ENCODE measurements at regions not wholly inside any gene's neighbourhood (a gene's known extent, or its start where the extent isn't known, plus 50 kb on each side); places are given as distances from the start of the nearest gene placed in this dataset.

DNA sequence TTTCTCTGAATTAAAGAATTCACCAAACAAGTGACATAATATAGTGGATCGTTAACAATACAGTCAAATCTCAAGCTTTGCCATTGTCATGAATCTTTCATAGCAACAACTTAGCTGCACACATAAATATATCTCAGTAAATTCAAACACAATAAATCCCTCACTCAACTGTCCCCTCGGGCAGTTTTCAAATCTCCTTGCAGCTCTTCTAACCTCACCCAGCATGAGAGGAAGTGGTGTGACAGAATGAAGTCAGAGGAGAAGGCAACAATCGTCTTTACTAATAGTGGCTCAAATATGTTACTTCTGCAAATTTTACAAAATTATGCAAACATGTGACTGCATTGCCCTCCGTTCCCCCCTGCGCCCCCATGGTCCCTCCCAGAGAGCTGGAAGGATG lies 148.2 kb downstream of the RAP2A start:
- H3K4me2 ChIP-seq = no peak overlapping the region
- DNase-seq (ENCODE audit: low read depth in 1 of 2, low spot score in 1 of 2) (no peak), ATAC-seq (no peak), FAIRE-seq (no peak)
- whole genome bisulfite sequencing (ENCODE audit: missing lambda C conversion rate) = 53% methylated on average over 5 of the region's 5 CpGs
- ChIA-PET POLR2A (no interaction called here), CTCF (interaction anchor here (1.4 kb wide), 1 partner anchor 15 kb away, joined by 4 read pairs; no protein-coding TSS in a partner anchor)
- H3K9me3 ChIP-seq = no peaks in the 10 kb centered on the region
- H3K4me3 ChIP-seq = no peak overlapping the region
- no peak for TF ChIP-seq ZFP36 (IDR thresholded peaks at IDR 0.05; ENCODE audit: borderline replicate concordance, partially characterized antibody)
- TF ChIP-seq ESRRA (IDR thresholded peaks at IDR 0.05; ENCODE audit: borderline replicate concordance, low read length) = no peak
- TF ChIP-seq CBX8 (IDR thresholded peaks at IDR 0.05) = no peak
- TF ChIP-seq, protein P1, sequence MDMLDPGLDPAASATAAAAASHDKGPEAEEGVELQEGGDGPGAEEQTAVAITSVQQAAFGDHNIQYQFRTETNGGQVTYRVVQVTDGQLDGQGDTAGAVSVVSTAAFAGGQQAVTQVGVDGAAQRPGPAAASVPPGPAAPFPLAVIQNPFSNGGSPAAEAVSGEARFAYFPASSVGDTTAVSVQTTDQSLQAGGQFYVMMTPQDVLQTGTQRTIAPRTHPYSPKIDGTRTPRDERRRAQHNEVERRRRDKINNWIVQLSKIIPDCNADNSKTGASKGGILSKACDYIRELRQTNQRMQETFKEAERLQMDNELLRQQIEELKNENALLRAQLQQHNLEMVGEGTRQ (IDR thresholded peaks at IDR 0.05) = no peak
- no peak for TF ChIP-seq HOXB13 (CRISPR knock-in tag; IDR thresholded peaks at IDR 0.05; ENCODE audit: low read depth)
- TF ChIP-seq EP300 (IDR thresholded peaks at IDR 0.05) = no peak
- no peak for TF ChIP-seq EHF (CRISPR knock-in tag; IDR thresholded peaks at IDR 0.05)
- no peak for TF ChIP-seq BHLHE40 (IDR thresholded peaks at IDR 0.05; ENCODE audit: low read depth, low read length)
- TF ChIP-seq HDAC2 (IDR thresholded peaks at IDR 0.05) = no peak
- TF ChIP-seq, protein P2, sequence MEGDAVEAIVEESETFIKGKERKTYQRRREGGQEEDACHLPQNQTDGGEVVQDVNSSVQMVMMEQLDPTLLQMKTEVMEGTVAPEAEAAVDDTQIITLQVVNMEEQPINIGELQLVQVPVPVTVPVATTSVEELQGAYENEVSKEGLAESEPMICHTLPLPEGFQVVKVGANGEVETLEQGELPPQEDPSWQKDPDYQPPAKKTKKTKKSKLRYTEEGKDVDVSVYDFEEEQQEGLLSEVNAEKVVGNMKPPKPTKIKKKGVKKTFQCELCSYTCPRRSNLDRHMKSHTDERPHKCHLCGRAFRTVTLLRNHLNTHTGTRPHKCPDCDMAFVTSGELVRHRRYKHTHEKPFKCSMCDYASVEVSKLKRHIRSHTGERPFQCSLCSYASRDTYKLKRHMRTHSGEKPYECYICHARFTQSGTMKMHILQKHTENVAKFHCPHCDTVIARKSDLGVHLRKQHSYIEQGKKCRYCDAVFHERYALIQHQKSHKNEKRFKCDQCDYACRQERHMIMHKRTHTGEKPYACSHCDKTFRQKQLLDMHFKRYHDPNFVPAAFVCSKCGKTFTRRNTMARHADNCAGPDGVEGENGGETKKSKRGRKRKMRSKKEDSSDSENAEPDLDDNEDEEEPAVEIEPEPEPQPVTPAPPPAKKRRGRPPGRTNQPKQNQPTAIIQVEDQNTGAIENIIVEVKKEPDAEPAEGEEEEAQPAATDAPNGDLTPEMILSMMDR (IDR thresholded peaks at IDR 0.05) = no peak
- TF ChIP-seq, protein P3, sequence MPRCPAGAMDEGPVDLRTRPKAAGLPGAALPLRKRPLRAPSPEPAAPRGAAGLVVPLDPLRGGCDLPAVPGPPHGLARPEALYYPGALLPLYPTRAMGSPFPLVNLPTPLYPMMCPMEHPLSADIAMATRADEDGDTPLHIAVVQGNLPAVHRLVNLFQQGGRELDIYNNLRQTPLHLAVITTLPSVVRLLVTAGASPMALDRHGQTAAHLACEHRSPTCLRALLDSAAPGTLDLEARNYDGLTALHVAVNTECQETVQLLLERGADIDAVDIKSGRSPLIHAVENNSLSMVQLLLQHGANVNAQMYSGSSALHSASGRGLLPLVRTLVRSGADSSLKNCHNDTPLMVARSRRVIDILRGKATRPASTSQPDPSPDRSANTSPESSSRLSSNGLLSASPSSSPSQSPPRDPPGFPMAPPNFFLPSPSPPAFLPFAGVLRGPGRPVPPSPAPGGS (IDR thresholded peaks at IDR 0.05) = no peak
- no peak for TF ChIP-seq FOSL2 (IDR thresholded peaks at IDR 0.05)
- no peak for TF ChIP-seq FOSL2 (CRISPR knock-in tag; IDR thresholded peaks at IDR 0.05)
- H3K27ac ChIP-seq = no peak overlapping the region
- no peaks in the 10 kb centered on the region for H3K4me1 ChIP-seq

DNA sequence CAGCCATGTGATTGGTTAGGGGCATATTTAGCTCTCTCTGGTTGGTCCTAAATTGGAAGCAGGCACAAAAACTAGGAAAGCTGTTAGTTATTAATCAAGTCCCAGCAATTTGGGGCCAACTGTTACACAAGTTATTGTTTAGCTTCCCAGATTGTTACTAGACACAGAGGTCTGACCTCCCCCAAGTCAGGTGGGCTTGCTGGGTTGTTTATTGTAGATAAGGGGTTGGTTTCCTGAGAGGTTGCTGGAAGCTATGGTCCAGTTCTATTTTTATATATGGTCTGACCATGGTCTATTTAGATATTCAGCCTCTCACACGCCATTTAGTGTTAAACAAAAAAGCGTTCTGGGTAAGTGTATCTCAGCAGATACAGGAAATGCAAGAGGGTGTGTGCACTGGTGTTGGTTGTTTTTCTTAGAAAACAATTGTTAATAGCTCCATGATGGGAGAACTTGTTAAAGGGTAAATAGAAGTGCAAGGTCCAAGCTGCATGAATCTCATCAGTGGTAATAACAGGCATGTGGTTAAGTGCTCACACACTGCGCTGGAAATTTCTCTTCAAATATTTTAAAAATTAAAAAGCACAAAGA lies 150.0 kb downstream of the RAP2A start:
- FAIRE-seq (no peak), DNase-seq (ENCODE audit: low read depth in 1 of 2, low spot score in 1 of 2) (no peak), ATAC-seq (no peak)
- Histone ChIP-seq H3K4me2 (no peak overlapping the region), H3K27ac (no peak overlapping the region), H3K4me1 (no peaks in the 10 kb centered on the region), H3K4me3 (no peak overlapping the region), H3K9me3 (no peaks in the 10 kb centered on the region)
- CTCF ChIA-PET = no interaction called here
- WGBS (ENCODE audit: missing lambda C conversion rate) = 69% methylated on average over 3 of the region's 3 CpGs
- POLR2A ChIA-PET = no interaction called here
- no peak for TF ChIP-seq RARB (CRISPR knock-in tag; IDR thresholded peaks at IDR 0.05)
- no peak for TF ChIP-seq HOXB13 (CRISPR knock-in tag; IDR thresholded peaks at IDR 0.05; ENCODE audit: low read depth)
- no peak for TF ChIP-seq JUN (IDR thresholded peaks at IDR 0.05)
- no peak for TF ChIP-seq HOXA7 (CRISPR knock-in tag; IDR thresholded peaks at IDR 0.05)
- TF ChIP-seq, protein P4, sequence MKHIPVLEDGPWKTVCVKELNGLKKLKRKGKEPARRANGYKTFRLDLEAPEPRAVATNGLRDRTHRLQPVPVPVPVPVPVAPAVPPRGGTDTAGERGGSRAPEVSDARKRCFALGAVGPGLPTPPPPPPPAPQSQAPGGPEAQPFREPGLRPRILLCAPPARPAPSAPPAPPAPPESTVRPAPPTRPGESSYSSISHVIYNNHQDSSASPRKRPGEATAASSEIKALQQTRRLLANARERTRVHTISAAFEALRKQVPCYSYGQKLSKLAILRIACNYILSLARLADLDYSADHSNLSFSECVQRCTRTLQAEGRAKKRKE (CRISPR knock-in tag; IDR thresholded peaks at IDR 0.05; ENCODE audit: low read depth) = no peak
- TF ChIP-seq GATA3 (IDR thresholded peaks at IDR 0.05; ENCODE audit: borderline replicate concordance) = no peak
- TF ChIP-seq CHD2 (IDR thresholded peaks at IDR 0.05; ENCODE audit: low read length, partially characterized antibody) = no peak
- no peak for TF ChIP-seq SMC3 (IDR thresholded peaks at IDR 0.05)
- no peak for TF ChIP-seq KDM1A (IDR thresholded peaks at IDR 0.05; ENCODE audit: low read depth)
- no peak for TF ChIP-seq HOXB5 (CRISPR knock-in tag; IDR thresholded peaks at IDR 0.05)
- no peak for TF ChIP-seq MYC (IDR thresholded peaks at IDR 0.05; ENCODE audit: borderline replicate concordance, low read length)
- TF ChIP-seq POLR2A (IDR thresholded peaks at IDR 0.05; ENCODE audit: low read length) = no peak
- TF ChIP-seq POLR2AphosphoS2 (conservative IDR thresholded peaks at IDR 0.05; ENCODE audit: low read length) = no peak
- TF ChIP-seq ZC3H11A (IDR thresholded peaks at IDR 0.05) = no peak
- no peak for TF ChIP-seq TFCP2L1 (CRISPR knock-in tag; IDR thresholded peaks at IDR 0.05)
- no peak for TF ChIP-seq JUNB (IDR thresholded peaks at IDR 0.05)
- TF ChIP-seq, protein P5, sequence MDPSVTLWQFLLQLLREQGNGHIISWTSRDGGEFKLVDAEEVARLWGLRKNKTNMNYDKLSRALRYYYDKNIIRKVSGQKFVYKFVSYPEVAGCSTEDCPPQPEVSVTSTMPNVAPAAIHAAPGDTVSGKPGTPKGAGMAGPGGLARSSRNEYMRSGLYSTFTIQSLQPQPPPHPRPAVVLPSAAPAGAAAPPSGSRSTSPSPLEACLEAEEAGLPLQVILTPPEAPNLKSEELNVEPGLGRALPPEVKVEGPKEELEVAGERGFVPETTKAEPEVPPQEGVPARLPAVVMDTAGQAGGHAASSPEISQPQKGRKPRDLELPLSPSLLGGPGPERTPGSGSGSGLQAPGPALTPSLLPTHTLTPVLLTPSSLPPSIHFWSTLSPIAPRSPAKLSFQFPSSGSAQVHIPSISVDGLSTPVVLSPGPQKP (IDR thresholded peaks at IDR 0.05; ENCODE audit: low read depth, low read length) = no peak
- TF ChIP-seq, protein P6, sequence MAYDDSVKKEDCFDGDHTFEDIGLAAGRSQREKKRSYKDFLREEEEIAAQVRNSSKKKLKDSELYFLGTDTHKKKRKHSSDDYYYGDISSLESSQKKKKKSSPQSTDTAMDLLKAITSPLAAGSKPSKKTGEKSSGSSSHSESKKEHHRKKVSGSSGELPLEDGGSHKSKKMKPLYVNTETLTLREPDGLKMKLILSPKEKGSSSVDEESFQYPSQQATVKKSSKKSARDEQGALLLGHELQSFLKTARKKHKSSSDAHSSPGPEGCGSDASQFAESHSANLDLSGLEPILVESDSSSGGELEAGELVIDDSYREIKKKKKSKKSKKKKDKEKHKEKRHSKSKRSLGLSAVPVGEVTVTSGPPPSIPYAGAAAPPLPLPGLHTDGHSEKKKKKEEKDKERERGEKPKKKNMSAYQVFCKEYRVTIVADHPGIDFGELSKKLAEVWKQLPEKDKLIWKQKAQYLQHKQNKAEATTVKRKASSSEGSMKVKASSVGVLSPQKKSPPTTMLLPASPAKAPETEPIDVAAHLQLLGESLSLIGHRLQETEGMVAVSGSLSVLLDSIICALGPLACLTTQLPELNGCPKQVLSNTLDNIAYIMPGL (CRISPR knock-in tag; IDR thresholded peaks at IDR 0.05; ENCODE audit: borderline replicate concordance) = no peak

All from A549 (cell line).